HL-60 (cell line): ENCODE measurements at regions not wholly inside any gene's neighbourhood (a gene's known extent, or its start where the extent isn't known, plus 50 kb on each side); places are given as distances from the start of the nearest gene placed in this dataset.

Experiments used
- POLR2AphosphoS5 ChIP-seq: IDR thresholded peaks from 2 replicates; pipeline ENCODE4 v1.6.1; 2012; ENCODE audit warnings: low read depth
- TF ChIP-seq, protein P1 (sequence below): IDR thresholded peaks from one replicate; pipeline ENCODE4 v1.5.1; 2011; ENCODE audit warnings: low read length, control low read depth, inconsistent platforms; ENCODE audit not compliant: insufficient read depth

DNA sequence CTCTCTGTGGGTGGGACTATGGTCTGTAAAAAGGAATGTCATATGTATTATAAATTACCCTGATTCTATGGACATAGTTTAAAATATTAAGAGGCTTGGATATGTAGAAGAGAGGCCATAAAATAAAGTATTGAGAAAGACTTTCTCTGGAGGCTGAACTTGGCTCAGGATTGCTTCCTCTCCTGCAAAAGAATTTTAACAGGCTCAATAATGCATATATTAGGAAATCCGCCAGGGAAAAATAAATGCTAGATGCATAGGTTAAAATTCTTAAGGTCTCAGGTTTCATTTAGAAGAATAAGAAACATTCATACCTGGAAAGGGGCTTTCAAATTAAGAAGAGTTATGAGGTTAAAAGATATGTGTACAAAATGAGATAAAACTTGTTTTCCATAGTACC, 424.3 kb downstream of the ARAP2 start:
- TF ChIP-seq, protein P1, sequence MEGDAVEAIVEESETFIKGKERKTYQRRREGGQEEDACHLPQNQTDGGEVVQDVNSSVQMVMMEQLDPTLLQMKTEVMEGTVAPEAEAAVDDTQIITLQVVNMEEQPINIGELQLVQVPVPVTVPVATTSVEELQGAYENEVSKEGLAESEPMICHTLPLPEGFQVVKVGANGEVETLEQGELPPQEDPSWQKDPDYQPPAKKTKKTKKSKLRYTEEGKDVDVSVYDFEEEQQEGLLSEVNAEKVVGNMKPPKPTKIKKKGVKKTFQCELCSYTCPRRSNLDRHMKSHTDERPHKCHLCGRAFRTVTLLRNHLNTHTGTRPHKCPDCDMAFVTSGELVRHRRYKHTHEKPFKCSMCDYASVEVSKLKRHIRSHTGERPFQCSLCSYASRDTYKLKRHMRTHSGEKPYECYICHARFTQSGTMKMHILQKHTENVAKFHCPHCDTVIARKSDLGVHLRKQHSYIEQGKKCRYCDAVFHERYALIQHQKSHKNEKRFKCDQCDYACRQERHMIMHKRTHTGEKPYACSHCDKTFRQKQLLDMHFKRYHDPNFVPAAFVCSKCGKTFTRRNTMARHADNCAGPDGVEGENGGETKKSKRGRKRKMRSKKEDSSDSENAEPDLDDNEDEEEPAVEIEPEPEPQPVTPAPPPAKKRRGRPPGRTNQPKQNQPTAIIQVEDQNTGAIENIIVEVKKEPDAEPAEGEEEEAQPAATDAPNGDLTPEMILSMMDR = no peak
- no peak for TF ChIP-seq POLR2AphosphoS5
